Suprapubic skin (tissue), 4 donors: ENCODE measurements at regions not wholly inside any gene's neighbourhood (a gene's known extent, or its start where the extent isn't known, plus 50 kb on each side); places are given as distances from the start of the nearest gene placed in this dataset.

Experiments
- CTCF ChIP-seq, 2 donors: fragments of 200-600 bp in 1 of 2; fragments of 450-650 bp in 1 of 2; sonication (generic) in 1 of 2; IDR thresholded peaks; one replicate each; pipeline ENCODE4 v1.5.1; 2016 to 2019; ENCODE audit warnings: antibody characterized with exemption in 2 of 2, mild to moderate bottlenecking in 1 of 2, moderate library complexity in 1 of 2
- EP300 ChIP-seq: sonication (generic); formaldehyde crosslinking; IDR thresholded peaks from one replicate; pipeline ENCODE4 v1.6.1; 2017; ENCODE audit warnings: antibody characterized with exemption
- POLR2A ChIP-seq, 2 donors: fragments of 450-650 bp; IDR thresholded peaks; one replicate each; pipeline ENCODE4 v1.6.1; 2017; ENCODE audit warnings: antibody characterized with exemption in 2 of 2, mild to moderate bottlenecking in 2 of 2, moderate library complexity in 2 of 2
- POLR2AphosphoS5 ChIP-seq, 3 donors: sonication (generic); formaldehyde crosslinking; IDR thresholded peaks; one replicate each; pipeline ENCODE4 v1.6.1; 2017; ENCODE audit warnings: antibody characterized with exemption in 3 of 3

GRCh38 chr4:104716584-104716983 is 221.9 kb upstream of the CXXC4 start:
- TF ChIP-seq POLR2A (IDR thresholded peaks at IDR 0.05) (no peak), CTCF (IDR thresholded peaks at IDR 0.05) (no peak), POLR2AphosphoS5 (IDR thresholded peaks at IDR 0.05) (no peak), EP300 (no peak)
